Pons (tissue), 1 donor: ENCODE measurements at regions not wholly inside any gene's neighbourhood (a gene's known extent, or its start where the extent isn't known, plus 50 kb on each side); places are given as distances from the start of the nearest gene placed in this dataset.

Experiments used
- DNase-seq: peaks from one replicate; pipeline ENCODE4 v3.0.0-alpha.2; 2016; ENCODE audit warnings: low spot score

- DNase-seq = no peak
Observed at GRCh38 chr20:60845146-60845545, 406.9 kb upstream of the CDH4 start.

- no peak for DNase-seq
Observed at GRCh38 chr20:60851826-60852704, 400.0 kb upstream of the CDH4 start.

- no peak for DNase-seq
Observed at GRCh38 chr20:60857708-60858107, 394.4 kb upstream of the CDH4 start.

- DNase-seq = no peak
Observed at GRCh38 chr20:60862601-60863000, 389.5 kb upstream of the CDH4 start.

GRCh38 chr20:60863548-60863947 is 388.5 kb upstream of the CDH4 start:
- no peak for DNase-seq

- no peak for DNase-seq
Observed at GRCh38 chr20:60867589-60867988, 384.5 kb upstream of the CDH4 start.

- no peak for DNase-seq
Observed at GRCh38 chr20:60868316-60868891, 383.7 kb upstream of the CDH4 start.

- no peak for DNase-seq
Observed at GRCh38 chr20:60869087-60869486, 383.0 kb upstream of the CDH4 start.

- no peak for DNase-seq
Observed at GRCh38 chr20:60869625-60870024, 382.4 kb upstream of the CDH4 start.

GRCh38 chr20:60870040-60870439 is 382.0 kb upstream of the CDH4 start:
- DNase-seq = no peak

- no peak for DNase-seq
Observed at GRCh38 chr20:60872224-60872623, 379.8 kb upstream of the CDH4 start.

- no peak for DNase-seq
Observed at GRCh38 chr20:60877071-60877857, 374.8 kb upstream of the CDH4 start.

GRCh38 chr20:60882836-60883235 is 369.2 kb upstream of the CDH4 start:
- DNase-seq = no peak

- DNase-seq = no peak
Observed at GRCh38 chr20:60883496-60883895, 368.6 kb upstream of the CDH4 start.

GRCh38 chr20:60884277-60884676 is 367.8 kb upstream of the CDH4 start:
- DNase-seq = no peak

GRCh38 chr20:60888771-60889170 is 363.3 kb upstream of the CDH4 start:
- no peak for DNase-seq

GRCh38 chr20:60892095-60892813 is 359.8 kb upstream of the CDH4 start:
- DNase-seq = no peak

- no peak for DNase-seq
Observed at GRCh38 chr20:60894091-60894490, 358.0 kb upstream of the CDH4 start.

- no peak for DNase-seq
Observed at GRCh38 chr20:60895363-60896079, 356.5 kb upstream of the CDH4 start.

- DNase-seq = no peak
Observed at GRCh38 chr20:60897976-60898375, 354.1 kb upstream of the CDH4 start.

GRCh38 chr20:60899320-60899719 is 352.7 kb upstream of the CDH4 start:
- no peak for DNase-seq

GRCh38 chr20:60900618-60901017 is 351.4 kb upstream of the CDH4 start:
- DNase-seq = peak; percentile 24
